Erythroblast (primary cell): ENCODE measurements at regions not wholly inside any gene's neighbourhood (a gene's known extent, or its start where the extent isn't known, plus 50 kb on each side); places are given as distances from the start of the nearest gene placed in this dataset.

Experiments
- GATA1 ChIP-seq: IDR thresholded peaks from 2 replicates; pipeline ENCODE4 v1.6.1; 2011; ENCODE audit warnings: low read depth, mild to moderate bottlenecking, control low read depth, low read length, moderate library complexity
- POLR2A ChIP-seq: IDR thresholded peaks from 2 replicates; pipeline ENCODE4 v1.6.1; 2011; ENCODE audit warnings: mild to moderate bottlenecking, low read length

GRCh38 chr6:95128439-95128838, 448.9 kb upstream of the MANEA start:
- TF ChIP-seq POLR2A = no peak
- TF ChIP-seq GATA1 = no peak
